IMR-90 (cell line): ENCODE measurements at regions not wholly inside any gene's neighbourhood (a gene's known extent, or its start where the extent isn't known, plus 50 kb on each side); places are given as distances from the start of the nearest gene placed in this dataset.

Experiments used
- MAFK ChIP-seq: IDR thresholded peaks from 2 replicates; pipeline ENCODE4 v1.6.1; 2012; ENCODE audit warnings: low read depth, low read length, improper control_type of control experiment
- MAZ ChIP-seq: IDR thresholded peaks from 2 replicates; pipeline ENCODE4 v1.6.1; 2012; ENCODE audit warnings: low read depth, mild to moderate bottlenecking, low read length, improper control_type of control experiment, moderate library complexity, borderline replicate concordance
- MXI1 ChIP-seq: IDR thresholded peaks from 2 replicates; pipeline ENCODE4 v1.6.1; 2012; ENCODE audit warnings: low read depth, mild to moderate bottlenecking, low read length, moderate library complexity, borderline replicate concordance
- POLR2A ChIP-seq: IDR thresholded peaks from 2 replicates; pipeline ENCODE4 v1.6.1; 2012; ENCODE audit warnings: mild to moderate bottlenecking, low read depth, low read length
- RAD21 ChIP-seq: IDR thresholded peaks from 2 replicates; pipeline ENCODE4 v1.6.1; 2012; ENCODE audit warnings: low read length, improper control_type of control experiment
- RCOR1 ChIP-seq: IDR thresholded peaks from 2 replicates; pipeline ENCODE4 v1.6.1; 2012; ENCODE audit warnings: mild to moderate bottlenecking, low read length, improper control_type of control experiment; ENCODE audit not compliant: insufficient replicate concordance
- TF ChIP-seq, protein P1 (sequence below): conservative IDR thresholded peaks from 2 replicates; pipeline ENCODE4 v1.5.1; 2012; ENCODE audit warnings: mild to moderate bottlenecking, low read depth, low read length, improper control_type of control experiment
- TF ChIP-seq, protein P2 (sequence below): fragments of 150-350 bp; IDR thresholded peaks from 2 replicates; pipeline ENCODE4 v1.6.1; 2017; ENCODE audit warnings: mild to moderate bottlenecking, antibody characterized with exemption, low read length, low read depth

DNA sequence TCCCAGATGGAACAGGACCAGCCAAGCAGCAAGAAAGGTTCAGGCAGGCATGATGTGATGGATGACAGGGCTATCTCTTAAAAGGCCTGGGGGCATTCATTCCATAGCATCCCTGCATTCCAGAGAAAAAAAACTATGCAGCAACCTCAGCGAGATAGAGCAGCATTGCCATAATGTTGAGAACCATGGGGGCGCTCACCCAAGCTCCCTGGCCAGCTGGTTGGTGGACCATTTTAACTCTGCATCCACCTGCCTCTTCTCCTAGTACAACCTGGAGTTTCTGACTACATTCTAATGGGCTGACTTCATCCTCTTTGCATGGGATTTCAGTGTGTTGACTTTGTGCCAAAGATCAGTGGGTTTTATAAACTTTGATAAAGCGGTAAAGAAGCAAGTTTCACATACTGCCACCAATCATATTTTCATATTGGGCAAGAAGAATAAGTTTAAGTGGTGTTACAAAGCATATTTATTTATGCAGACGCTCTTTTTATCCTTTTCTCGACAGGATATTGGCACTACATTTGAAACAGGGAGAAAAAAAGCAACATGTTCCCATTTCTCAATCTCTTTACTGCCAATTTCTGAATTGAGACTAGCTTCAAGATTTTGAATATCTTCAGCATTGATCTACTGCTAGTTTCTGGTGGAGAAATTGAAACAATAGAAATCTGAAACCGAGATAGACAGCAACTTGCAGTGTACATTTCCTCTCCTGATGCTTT lies 378.3 kb upstream of the WWC1 start:
- TF ChIP-seq, protein P1, sequence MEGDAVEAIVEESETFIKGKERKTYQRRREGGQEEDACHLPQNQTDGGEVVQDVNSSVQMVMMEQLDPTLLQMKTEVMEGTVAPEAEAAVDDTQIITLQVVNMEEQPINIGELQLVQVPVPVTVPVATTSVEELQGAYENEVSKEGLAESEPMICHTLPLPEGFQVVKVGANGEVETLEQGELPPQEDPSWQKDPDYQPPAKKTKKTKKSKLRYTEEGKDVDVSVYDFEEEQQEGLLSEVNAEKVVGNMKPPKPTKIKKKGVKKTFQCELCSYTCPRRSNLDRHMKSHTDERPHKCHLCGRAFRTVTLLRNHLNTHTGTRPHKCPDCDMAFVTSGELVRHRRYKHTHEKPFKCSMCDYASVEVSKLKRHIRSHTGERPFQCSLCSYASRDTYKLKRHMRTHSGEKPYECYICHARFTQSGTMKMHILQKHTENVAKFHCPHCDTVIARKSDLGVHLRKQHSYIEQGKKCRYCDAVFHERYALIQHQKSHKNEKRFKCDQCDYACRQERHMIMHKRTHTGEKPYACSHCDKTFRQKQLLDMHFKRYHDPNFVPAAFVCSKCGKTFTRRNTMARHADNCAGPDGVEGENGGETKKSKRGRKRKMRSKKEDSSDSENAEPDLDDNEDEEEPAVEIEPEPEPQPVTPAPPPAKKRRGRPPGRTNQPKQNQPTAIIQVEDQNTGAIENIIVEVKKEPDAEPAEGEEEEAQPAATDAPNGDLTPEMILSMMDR: no peak
- TF ChIP-seq RCOR1 (no peak), MXI1 (no peak), RAD21 (no peak), MAFK (no peak), POLR2A (no peak), MAZ (no peak)
- TF ChIP-seq, protein P2, sequence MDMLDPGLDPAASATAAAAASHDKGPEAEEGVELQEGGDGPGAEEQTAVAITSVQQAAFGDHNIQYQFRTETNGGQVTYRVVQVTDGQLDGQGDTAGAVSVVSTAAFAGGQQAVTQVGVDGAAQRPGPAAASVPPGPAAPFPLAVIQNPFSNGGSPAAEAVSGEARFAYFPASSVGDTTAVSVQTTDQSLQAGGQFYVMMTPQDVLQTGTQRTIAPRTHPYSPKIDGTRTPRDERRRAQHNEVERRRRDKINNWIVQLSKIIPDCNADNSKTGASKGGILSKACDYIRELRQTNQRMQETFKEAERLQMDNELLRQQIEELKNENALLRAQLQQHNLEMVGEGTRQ: no peak
